ENCODE measurements at regions not wholly inside any gene's neighbourhood (a gene's known extent, or its start where the extent isn't known, plus 50 kb on each side); places are given as distances from the start of the nearest gene placed in this dataset.

DNA sequence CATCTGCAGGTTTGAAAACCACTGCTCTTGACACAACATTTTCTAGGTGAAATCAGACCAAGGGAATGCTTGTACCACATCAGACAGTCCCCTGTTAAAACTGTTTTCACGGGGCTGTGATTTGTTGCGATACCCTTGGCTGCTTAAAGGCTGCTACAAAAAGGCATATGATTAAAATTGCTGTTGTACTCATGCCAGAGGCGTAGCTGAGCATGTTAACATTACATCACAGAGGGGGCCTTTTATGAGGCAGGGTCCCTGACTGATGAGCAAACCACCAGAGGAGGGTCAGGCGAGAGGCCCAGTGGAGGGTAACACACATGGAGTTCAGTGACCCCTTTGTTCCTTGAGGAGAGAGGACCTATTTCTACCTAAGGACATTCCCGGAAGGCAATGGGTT lies 70.4 kb upstream of the CDYL start:
- no peak overlapping the region for H3K27ac ChIP-seq
- TF ChIP-seq, protein P1, sequence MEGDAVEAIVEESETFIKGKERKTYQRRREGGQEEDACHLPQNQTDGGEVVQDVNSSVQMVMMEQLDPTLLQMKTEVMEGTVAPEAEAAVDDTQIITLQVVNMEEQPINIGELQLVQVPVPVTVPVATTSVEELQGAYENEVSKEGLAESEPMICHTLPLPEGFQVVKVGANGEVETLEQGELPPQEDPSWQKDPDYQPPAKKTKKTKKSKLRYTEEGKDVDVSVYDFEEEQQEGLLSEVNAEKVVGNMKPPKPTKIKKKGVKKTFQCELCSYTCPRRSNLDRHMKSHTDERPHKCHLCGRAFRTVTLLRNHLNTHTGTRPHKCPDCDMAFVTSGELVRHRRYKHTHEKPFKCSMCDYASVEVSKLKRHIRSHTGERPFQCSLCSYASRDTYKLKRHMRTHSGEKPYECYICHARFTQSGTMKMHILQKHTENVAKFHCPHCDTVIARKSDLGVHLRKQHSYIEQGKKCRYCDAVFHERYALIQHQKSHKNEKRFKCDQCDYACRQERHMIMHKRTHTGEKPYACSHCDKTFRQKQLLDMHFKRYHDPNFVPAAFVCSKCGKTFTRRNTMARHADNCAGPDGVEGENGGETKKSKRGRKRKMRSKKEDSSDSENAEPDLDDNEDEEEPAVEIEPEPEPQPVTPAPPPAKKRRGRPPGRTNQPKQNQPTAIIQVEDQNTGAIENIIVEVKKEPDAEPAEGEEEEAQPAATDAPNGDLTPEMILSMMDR (conservative IDR thresholded peaks at IDR 0.05): no peak
- TF ChIP-seq ZFX (IDR thresholded peaks at IDR 0.05): no peak

DNA sequence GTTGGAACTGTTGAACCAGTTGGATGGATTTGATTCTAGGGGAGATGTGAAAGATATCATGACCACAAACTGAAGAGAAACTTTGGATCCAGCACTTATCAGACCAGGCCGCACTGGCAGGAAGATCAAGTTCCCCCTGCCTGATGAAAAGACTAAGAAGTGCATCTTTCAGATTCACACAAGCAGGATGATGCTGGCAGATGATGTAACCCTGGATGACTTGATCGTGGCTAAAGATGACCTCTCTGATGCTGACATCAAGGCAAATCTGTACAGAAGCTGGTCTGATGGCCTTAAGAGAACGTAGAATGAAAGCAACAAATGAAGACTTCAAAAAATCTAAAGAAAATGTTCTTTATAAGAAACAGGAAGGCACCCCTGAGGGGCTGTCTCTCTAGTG lies 72.8 kb upstream of the CDYL start:
- TF ChIP-seq ZFX (IDR thresholded peaks at IDR 0.05): no peak
- TF ChIP-seq, protein P1 (conservative IDR thresholded peaks at IDR 0.05): no peak
- no peak overlapping the region for H3K27ac ChIP-seq

DNA sequence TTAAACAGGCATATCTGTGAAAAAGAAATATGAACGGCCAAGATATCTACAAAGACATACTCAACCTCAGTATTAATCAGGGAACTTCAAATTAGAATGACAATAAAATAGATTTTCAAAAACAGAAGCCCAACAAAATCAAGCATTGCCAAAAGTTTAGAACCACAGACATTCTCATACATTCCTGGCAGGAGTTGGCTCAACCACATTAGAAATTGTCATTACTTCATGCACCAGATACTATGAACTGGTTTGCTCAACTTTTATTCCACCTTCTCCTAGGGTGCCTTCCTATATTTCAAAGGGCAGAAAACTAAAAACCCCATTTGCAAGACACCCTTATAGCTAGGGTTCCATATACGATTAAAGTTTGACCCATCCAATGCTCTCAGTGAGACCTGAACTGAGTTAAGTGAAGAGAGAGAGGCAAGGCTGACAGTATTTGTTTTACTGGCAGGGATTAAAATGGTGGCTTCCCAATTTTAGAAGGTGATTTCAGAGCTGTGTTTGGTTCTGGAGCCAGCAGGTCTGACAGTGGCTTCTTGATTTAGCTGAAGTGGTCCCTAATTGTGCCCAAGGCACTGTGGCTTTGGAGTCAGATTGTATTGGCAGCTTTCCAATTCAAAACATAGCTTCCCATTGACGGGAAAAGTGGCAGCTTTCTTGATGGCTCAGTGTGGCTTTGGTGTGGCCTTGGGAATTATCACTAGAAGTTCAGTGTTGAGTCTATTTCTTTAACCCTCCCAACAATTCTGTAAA lies 77.1 kb upstream of the CDYL start:
- TF ChIP-seq ZFX (IDR thresholded peaks at IDR 0.05): no peak
- TF ChIP-seq, protein P1 (conservative IDR thresholded peaks at IDR 0.05): no peak

DNA sequence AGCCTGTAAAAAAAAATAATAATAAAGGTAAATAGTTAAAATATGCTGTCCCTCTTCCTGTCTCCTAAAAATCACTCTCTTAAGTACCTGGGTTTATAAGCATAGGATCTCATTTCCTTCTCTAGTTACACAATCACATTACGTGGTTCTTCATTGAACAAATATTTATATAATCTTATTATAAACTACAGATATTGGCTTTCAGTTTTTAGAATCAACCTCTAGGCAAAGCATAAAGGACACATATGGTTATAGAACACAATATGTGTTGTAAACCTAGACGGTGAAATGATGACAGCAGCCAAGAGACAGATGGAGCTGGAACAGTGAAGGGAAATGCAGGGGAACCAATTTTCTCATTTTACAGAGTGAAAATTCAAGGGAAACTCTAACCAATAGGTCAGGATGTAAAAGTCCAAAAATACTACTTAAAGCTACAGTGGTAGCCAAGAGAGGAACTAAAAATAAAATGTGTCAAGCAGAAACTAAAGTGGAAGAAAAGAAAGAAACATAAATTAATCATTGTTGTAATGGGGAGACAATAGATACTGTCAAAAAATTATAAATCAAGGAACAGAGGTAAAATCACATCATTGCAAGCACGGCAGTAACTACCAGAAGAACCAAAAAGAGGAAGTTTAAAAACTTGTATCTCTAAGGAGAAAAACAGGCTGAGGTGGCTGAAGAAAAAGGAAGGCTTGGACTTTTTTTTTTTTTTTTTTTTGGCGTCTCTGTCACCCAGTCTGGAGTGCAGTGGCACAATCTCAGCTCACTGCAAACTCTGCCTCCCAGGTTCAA lies 82.8 kb upstream of the CDYL start:
- H3K27ac ChIP-seq: no peak overlapping the region; the same call in 1 of the 2 replicates
- no peak for TF ChIP-seq ZFX (IDR thresholded peaks at IDR 0.05)
- TF ChIP-seq, protein P1 (conservative IDR thresholded peaks at IDR 0.05): no peak

More for the DNA sequence above, 77.1 kb upstream of the CDYL start:
- no peak overlapping the region for H3K27ac ChIP-seq

DNA sequence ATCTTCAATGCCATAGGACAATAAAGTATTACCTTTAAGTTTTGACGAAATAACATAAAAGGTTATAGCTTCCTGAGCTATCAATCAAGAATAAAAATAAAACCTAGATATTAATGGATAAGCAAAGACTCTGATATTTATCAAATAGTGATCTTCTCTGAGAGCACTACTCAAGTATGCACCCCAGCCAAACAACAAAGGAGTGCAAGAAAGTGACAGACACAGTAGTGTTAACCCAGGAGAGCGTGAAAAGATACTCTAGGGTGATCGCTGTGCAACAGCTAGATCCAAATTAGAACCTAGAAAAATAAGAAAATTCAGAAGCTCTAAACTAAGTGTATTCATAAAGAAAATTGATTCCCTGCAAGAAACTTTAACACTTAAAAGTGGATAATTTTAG lies 83.5 kb upstream of the CDYL start:
- H3K27ac ChIP-seq: no peak overlapping the region
- TF ChIP-seq ZFX (IDR thresholded peaks at IDR 0.05): no peak
- TF ChIP-seq, protein P1 (conservative IDR thresholded peaks at IDR 0.05): no peak

DNA sequence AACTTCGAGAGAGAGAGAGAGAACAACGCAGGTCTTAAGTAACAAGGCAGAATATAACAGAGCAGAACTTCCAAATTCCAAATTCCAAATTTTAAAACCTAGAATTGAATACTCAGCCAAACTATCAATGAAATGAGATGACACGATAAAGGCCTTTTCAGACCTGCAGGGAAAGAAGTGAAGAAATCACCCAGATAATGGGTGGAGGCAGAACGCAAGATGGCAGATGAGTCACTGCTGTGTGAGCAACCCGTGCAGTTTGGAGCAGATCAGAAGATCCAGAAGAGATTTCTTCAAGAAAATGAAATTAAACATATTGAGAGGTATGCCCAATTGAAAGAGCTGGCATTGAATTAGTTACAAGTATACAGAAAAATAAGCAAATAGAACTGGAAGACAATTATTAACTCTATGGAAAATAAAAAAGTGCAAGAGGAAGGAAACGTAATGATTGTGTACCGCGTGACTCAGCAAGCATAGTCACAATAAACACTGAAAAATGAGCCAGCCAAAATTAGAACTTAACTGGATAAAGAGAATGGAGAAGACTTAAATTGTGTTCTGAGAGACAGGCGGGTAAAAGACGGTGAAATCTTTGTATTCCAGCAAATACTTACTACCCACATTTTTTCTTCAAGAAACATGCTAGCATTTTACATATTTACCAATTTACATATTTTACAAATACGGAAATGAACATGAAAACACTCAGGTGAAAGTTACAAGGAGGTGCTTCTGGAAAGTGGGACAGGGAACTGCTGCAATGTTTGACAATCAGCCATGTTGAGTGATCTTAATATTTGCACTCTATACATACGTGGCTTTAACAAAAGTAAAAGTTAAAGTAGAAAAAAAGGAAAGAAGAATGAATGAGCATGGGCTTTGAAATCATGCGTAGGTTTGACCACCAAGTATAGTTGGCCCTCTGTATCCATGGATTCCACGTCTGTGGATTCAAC lies 87.9 kb upstream of the CDYL start:
- H3K27ac ChIP-seq: no peak overlapping the region

More for the DNA sequence above, 87.9 kb upstream of the CDYL start:
- no peak for TF ChIP-seq ZFX (IDR thresholded peaks at IDR 0.05)
- TF ChIP-seq, protein P1 (conservative IDR thresholded peaks at IDR 0.05): no peak
